Superior temporal gyrus (tissue), 1 donor: ENCODE measurements at regions not wholly inside any gene's neighbourhood (a gene's known extent, or its start where the extent isn't known, plus 50 kb on each side); places are given as distances from the start of the nearest gene placed in this dataset.
"Not testable (repeated sequence)": the region's sequence is repeated elsewhere in the genome, so short reads cannot be mapped to it uniquely, and the experiment has no call there.

Source experiments
- DNase-seq: peaks from one replicate; pipeline ENCODE4 v3.0.0-alpha.2; 2016; ENCODE audit errors: extremely low spot score

- DNase-seq: no peak
Observed at GRCh38 chr7:25594728-25595127, 366.4 kb upstream of the NPVF start.

- DNase-seq: no peak
Observed at GRCh38 chr7:25595996-25596395, 367.7 kb upstream of the NPVF start.

GRCh38 chr7:25596443-25596842 lies 368.2 kb upstream of the NPVF start:
- DNase-seq: no peak

GRCh38 chr7:25597946-25598345 lies 369.7 kb upstream of the NPVF start:
- no peak for DNase-seq

GRCh38 chr7:25598765-25599164 lies 370.5 kb upstream of the NPVF start:
- no peak for DNase-seq

DNA sequence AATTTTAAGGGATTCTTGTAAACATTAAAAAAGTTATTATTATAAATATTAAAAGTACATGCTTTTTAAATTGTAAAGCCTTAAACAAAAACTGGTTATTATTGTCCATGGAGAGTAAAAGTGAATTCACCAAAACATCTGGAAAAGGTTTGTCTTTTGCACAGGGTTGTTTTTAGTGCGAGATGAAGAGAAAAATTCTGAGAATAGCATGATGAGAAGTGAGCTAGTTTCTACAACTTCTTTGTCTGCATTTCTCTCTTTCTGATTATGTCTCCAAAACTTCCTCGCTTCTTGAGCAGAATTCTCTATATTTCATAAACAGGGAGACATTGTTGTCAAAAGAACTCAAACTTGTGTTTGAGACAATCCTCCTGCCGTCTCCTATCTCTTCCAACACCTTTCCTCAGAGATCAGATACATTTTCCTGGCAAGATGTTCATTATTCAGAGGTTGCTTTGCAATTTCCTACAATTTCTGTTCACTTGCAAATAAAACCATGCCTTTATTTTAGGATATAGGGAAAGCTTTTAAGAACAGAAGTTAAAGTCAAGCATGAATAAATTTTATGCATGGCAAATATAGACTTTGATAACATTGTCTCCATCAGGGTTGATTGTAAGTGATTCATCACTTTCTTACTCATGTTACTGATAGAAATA lies 372.1 kb upstream of the NPVF start:
- DNase-seq: no peak

DNA sequence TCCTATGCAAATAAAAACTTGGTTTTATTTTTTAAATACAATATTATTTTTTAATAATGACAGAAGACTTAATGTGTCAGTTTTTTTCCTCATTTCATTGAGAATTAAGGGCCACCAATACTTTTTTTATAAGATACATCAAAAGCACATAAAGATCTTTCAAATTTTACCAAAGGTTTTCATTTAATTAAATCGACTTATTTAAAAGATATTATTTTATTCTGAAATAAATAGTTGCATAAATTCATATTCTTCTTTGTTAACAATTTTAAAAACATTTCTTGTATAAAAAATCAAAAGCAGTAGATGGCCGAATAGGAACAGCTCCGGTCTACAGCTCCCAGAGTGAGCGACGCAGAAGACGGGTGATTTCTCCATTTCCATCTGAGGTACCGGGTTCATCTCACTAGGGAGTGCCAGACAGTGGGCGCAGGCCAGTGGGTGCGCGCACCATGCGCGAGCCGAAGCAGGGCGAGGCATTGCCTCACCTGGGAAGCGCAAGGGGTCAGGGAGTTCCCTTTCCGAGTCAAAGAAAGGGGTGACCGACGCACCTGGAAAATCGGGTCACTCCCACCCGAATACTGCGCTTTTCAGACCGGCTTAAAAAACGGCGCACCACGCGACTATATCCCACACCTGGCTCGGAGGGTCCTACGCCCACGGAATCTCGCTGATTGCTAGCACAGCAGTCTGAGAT lies 374.6 kb upstream of the NPVF start:
- not testable (repeated sequence) for DNase-seq

GRCh38 chr7:25603427-25603740 lies 375.1 kb upstream of the NPVF start:
- not testable (repeated sequence) for DNase-seq

DNA sequence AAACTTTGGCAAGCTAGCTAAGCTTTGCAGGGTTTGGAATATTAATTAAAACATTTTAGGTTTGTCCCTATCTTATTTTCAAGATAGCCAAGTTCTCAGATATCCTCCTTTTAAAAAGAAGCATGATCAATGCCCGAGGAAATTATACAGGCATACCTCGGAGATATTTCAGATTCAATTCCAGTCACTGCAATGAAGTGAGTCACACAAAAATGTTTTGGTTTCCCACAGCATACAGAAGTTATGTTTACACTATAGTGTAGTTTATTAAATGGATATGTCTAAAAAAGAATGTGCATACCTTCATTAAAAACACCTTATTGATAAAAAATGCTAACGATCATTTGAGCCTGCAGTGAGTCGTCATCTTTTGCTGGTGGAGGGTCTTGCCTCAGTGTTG lies 382.9 kb upstream of the NPVF start:
- no peak for DNase-seq

DNA sequence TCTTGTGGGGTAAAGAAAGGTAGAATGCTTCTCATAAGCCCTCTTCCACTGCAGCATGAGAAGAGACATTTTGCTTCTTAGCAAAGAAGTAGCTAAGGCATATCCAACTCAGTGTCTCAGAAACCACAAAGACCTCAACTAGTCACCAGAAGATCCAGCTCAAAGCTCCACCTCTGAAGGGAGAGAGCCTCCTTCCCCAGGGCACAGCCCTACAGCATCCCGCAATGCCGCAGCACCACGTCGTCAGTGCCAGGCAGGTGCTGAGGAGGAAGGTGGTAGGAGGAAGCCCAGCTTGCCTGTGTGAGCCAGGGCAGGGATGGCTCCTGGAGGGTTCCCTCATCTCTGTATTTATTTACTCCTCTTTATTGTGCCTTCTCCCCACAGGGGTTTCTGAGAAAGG lies 385.6 kb upstream of the NPVF start:
- DNase-seq: no peak

- DNase-seq: no peak
Observed at GRCh38 chr7:25614415-25614814, 386.1 kb upstream of the NPVF start.

- DNase-seq: peak; percentile 14
Observed at GRCh38 chr7:25615003-25615402, 386.7 kb upstream of the NPVF start.

DNA sequence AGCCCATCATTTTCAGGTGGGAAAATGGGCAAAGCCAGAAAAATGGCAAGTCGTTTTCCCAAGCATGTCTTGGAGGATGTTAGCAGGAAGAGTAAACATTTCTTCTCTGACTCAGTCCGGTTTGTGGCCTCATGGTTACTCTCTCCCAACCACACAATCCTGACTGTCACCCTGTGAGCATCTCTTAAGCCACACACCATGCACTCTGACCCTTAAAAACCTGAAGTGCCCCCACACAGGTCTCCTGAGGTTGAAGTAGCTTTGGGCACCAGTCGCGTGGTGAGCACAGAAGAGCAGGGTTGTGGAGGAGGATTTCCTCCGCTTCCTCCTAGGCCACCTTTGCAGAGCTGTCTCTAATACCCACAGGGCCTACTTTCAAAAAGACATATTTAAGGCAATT lies 387.3 kb upstream of the NPVF start:
- no peak for DNase-seq

- DNase-seq: no peak
Observed at GRCh38 chr7:25617214-25617613, 388.9 kb upstream of the NPVF start.

- no peak for DNase-seq
Observed at GRCh38 chr7:25617673-25618072, 389.4 kb upstream of the NPVF start.

DNA sequence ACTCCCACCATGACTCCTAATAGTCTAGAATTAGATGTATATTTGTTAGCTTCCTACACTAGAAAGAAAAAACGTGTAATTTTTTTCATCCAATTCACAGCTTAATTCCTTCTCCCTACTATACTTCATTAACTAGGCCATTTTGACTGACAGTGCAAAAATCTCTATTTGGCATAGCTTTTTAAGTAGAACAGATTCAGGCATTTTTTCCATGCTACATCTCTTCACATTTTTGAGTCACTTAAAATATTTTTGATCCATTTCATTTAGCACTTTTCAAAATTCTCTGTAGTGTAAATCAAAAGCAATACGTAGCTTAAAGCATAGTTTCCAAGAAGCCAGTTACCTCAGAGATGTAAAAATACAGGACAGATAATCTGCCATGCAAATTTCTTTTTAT lies 391.1 kb upstream of the NPVF start:
- DNase-seq: peak; percentile 36

- peak; percentile 42 for DNase-seq
Observed at GRCh38 chr7:25619963-25620799, 391.9 kb upstream of the NPVF start.

DNA sequence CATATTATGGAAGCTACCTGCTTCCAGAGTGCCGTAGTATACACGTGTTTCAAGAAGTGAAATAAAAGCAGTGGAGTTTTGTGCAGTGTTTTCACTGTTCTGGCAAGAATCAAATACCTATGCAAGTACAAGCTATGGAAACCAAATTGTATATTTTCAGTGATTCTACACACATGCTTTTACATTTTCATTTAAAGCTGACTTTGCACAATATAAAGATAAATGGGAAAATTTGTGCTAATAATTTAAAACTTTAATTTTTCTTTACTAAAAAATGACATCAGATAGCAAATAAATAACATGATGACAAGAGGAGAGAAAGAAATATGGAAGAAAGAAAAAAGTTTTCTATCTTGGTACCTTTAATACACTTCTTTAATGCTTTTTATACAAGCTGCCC lies 393.7 kb upstream of the NPVF start:
- no peak for DNase-seq

- DNase-seq: no peak
Observed at GRCh38 chr7:25622695-25623094, 394.4 kb upstream of the NPVF start.

GRCh38 chr7:25624051-25624450 lies 395.8 kb upstream of the NPVF start:
- no peak for DNase-seq

DNA sequence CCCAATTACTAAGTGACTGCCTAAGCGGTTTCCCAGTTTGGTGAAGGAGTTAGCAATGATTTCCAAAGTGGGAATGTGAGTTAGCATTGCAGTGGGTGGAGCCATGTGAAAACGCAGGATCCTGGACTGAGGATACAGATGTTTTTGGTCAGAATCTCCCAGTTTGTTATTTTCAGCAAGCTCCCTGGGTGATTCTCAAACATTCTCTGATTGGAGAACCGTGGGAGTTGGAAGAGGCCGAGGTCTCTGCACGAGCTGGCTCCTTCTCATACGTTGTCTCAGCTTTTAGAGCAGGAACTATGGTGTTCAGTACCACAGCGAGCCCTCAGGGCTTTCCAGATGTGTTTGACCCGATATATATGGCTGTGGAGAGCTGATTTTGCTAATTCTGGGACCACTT lies 396.5 kb upstream of the NPVF start:
- no peak for DNase-seq

- no peak for DNase-seq
Observed at GRCh38 chr7:25625306-25625992, 397.2 kb upstream of the NPVF start.
